ENCODE measurements at regions not wholly inside any gene's neighbourhood (a gene's known extent, or its start where the extent isn't known, plus 50 kb on each side); places are given as distances from the start of the nearest gene placed in this dataset.
A peak's percentile ranks its signal among the peaks of the same experiment; 100 is the strongest.

GRCh38 chr12:67441736-67442346 is 172.7 kb downstream of the CAND1 start:
- in situ Hi-C loops (cut with MboI; ENCODE audit: low sequenced_read_pairs) (loop anchor here (10.0 kb wide), 1 partner anchor 503 kb away; no protein-coding TSS in a partner anchor), dilution Hi-C loops (cut with HindIII; ENCODE audit: low sequenced_read_pairs, unreplicated experiment) (no loop called here), intact Hi-C loops (cut with micrococcal nuclease) (loop anchor here (1.0 to 5.0 kb wide), 4 partner anchors 86 to 501 kb away; partner anchors contain the start of gene DYRK2)
- ATAC-seq (ENCODE audit: low read depth) (peak; percentile 98), DNase-seq (peak; percentile 77)
- Histone ChIP-seq H2AK5ac (ENCODE audit: low read depth, low read length) (no peak overlapping the region), H3K4ac (ENCODE audit: low read depth, low read length) (no peak overlapping the region; the same call in 1 of the 2 replicates), H3K9ac (ENCODE audit: low read depth, low read length) (no peak overlapping the region), H3K79me1 (ENCODE audit: low read depth in 1 of 2, low read length in 2 of 2) (no peaks in the 10 kb centered on the region), H2BK15ac (ENCODE audit: low read depth, low read length) (0 out of 3 replicates have a peak overlapping the region, but pooled peaks have one; percentile 8), H3K9me1 (ENCODE audit: insufficient read depth, low read length) (0 out of 2 replicates have a peak, but pooled peaks cover 3% of the 10 kb centered on the region), H3K27me3 (ENCODE audit: control insufficient read depth, insufficient read depth, low read length) (no peaks in the 10 kb centered on the region), H3K4me1 (ENCODE audit: control insufficient read depth, insufficient read depth, low read length) (no peaks in the 10 kb centered on the region), H4K8ac (ENCODE audit: low read depth in 2 of 2, low read length in 2 of 2) (no peak overlapping the region), H3K14ac (replicated peaks; ENCODE audit: low read depth, low read length) (no peak overlapping the region), H2BK120ac (ENCODE audit: low read depth, low read length) (peak overlapping the region; percentile 29; the same call in 1 of the 2 replicates), H3K23ac (ENCODE audit: low read depth, low read length) (no peak overlapping the region), H3K36me3 (ENCODE audit: control insufficient read depth, insufficient read depth, low read length) (no peaks in the 10 kb centered on the region), H4K91ac (ENCODE audit: insufficient read depth, low read depth, low read length) (no peak overlapping the region), H3K4me3 (ENCODE audit: insufficient read depth, low read depth, low read length) (no peak overlapping the region), H4K20me1 (ENCODE audit: insufficient read depth, low read length) (no peaks in the 10 kb centered on the region), H3K18ac (ENCODE audit: low read depth, low read length) (peak overlapping the region; percentile 69; the same call in 1 of the 2 replicates), H2AK9ac (replicated peaks; ENCODE audit: low read depth, low read length, poor library complexity) (no peak overlapping the region), H3K9me3 (ENCODE audit: control insufficient read depth, insufficient read depth, low read length) (no peaks in the 10 kb centered on the region), H3K4me2 (ENCODE audit: low read depth, low read length) (peak overlapping the region; percentile 73), H3K27ac (ENCODE audit: insufficient read depth, low read length) (no peak overlapping the region), H2BK20ac (ENCODE audit: low read depth, low read length) (peak overlapping the region; percentile 2; the same call in 1 of the 2 replicates), H3K56ac (ENCODE audit: extremely low read depth, insufficient read depth, low read length) (no peak overlapping the region), H4K5ac (ENCODE audit: low read depth, low read length) (peak overlapping the region; percentile 79; the same call in 1 of the 2 replicates), H2AFZ (replicated peaks; ENCODE audit: low read length, poor library complexity) (peak overlapping the region; percentile 72), H2BK5ac (ENCODE audit: low read depth, low read length, poor library complexity, severe bottlenecking) (no peak overlapping the region)
- POLR2A ChIA-PET (ENCODE audit: unreplicated experiment) = no interaction called here
- BruUV-seq (replicated peaks) = no TSS peak
- TF ChIP-seq CTCF (conservative IDR thresholded peaks at IDR 0.05; ENCODE audit: low read depth, low read length) = peak; percentile 92
- TF ChIP-seq RFX5 (IDR thresholded peaks at IDR 0.05; ENCODE audit: low read depth, low read length) = peak; percentile 97
- peak; percentile 93 for TF ChIP-seq SMC3 (IDR thresholded peaks at IDR 0.05; ENCODE audit: low read depth, low read length)
- no peak for TF ChIP-seq USF2 (IDR thresholded peaks at IDR 0.05; ENCODE audit: low read depth, low read length)
- TF ChIP-seq RAD21 (IDR thresholded peaks at IDR 0.05; ENCODE audit: low read length) = peak; percentile 89
- no peak for TF ChIP-seq RCOR1 (IDR thresholded peaks at IDR 0.05; ENCODE audit: insufficient replicate concordance, low read length)
- 20% methylated on average over 2 of the region's 12 CpGs; no CpG with 5 or more reads in 1 of the 2 experiments for WGBS, 2 experiments (ENCODE audit: extremely low coverage in 2 of 2, insufficient read length in 1 of 2)
- CTCF ChIA-PET = interaction anchor here (0.6 to 1.9 kb wide), 5 partner anchors 9 to 501 kb away, joined by 3 to 5 read pairs (median 3); no protein-coding TSS in a partner anchor
